HG03108 (cell line): ENCODE measurements at regions not wholly inside any gene's neighbourhood (a gene's known extent, or its start where the extent isn't known, plus 50 kb on each side); places are given as distances from the start of the nearest gene placed in this dataset.

Source experiments
- ATAC-seq: cut with Tn5 transposase; IDR thresholded peaks from one replicate; pipeline ENCODE4 v1.9.1; 2021; ENCODE audit warnings: moderate library complexity; ENCODE audit not compliant: unreplicated experiment

DNA sequence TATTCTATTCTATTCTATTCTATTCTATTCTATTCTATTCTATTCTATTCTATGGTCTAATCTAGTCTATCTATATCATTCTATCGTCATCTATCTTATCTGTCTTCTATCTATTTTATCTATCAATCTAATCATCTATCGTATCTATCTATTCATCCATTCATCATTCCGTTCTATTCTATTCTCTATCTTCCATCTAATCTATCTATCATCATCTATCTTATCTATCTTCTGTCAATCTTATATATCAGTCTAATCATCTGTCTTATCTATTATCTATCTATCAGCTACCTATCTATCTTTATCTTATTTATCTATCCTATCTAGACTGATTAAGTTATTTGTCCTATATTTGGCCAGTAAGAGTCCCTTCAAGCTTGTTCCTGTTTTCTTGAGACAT lies 831.5 kb upstream of the TMEM132C start:
- ATAC-seq: no peak

DNA sequence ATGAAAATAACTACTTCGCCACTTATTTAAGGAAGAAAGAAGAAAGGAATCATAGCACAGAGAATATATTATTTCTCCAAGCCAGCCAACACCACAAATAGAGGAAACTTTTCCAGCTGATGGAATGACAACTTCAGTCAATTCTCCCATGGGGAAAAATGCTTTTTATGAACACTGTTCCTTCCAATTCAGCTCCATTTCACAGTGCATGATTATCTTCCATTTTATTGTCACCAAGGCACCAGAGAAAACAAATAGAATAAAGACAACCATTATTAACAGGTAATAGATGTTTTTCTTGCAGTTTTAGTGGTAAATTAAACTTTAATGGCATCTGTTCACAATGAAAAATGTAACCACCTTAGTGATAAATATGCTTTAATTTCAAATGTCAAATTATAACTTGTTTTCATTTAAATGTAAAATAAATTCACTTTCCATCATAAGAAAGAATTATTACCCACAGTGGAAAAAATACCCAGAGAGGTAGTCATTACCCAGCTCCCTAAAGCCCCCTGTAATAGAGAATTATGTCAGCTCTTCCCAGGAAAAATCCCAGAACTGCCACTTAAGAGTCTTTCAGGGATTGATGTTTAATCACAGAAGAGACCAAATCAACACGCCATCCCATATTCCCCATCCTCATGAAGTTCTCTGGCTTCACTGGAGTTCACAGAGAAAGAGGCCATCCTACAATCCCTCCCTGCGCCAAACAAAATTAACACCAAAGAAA lies 828.3 kb upstream of the TMEM132C start:
- ATAC-seq: no peak

DNA sequence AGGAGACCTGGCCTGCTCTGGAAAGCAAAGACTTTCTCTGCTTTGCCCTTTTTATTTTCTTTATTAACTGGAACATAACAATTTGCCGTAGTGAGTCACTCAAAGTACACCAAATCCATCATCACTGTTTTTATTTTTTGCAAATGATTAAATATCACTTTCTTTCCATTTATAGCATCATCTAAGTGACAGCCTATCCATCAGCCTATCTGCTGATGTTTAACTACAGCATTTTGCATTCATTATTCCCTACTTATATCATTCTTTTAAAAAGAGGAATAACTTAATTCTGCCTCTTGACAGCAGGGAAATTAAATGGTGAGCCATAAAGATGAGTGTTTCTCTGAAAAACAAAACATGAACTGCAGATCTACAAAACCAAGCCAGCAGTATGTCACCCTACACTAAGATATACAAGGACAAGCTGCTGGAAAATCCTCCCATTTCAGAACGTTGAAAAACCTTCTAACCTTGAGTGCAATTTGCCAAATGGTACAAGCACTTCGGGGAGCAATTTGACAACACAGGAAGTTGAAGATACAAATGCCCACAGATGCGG lies 821.3 kb upstream of the TMEM132C start:
- ATAC-seq: no peak

DNA sequence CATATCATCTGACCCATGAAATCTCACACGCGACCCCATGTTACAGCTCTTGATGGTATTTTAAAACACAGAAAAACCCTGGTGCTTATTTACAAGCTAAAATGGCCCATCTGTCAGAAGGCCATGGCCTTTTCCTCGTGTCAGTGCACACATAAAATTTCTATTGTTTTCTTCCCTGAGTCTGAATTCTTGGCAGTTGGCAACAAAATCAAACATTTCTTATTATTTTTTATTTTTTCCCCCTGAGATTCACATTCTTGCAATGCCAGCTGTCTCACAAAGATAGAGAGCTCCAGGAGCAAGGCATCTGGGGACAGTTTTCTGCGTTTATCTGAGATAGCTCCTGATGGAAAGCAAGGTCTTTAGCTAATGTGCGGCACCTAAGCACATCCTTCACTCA lies 818.1 kb upstream of the TMEM132C start:
- no peak for ATAC-seq

DNA sequence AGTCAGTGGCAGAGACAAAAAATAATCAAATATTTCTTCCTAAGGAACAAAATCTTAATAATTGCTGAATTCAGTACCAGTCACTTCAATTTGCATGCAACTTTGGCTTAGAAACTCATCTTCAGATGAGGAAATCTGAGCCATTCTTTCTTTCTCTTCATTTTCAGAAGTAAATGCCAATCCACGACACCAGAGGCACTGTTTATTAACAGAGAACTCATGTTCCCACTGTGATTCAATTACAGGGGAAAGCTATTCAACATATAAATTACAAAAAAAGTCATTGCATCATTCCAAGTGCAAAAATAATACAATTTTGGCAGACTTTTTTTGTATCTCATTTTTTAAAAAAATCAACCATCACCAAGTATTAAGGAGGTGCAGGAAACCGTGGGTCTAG lies 816.1 kb upstream of the TMEM132C start:
- ATAC-seq: no peak

DNA sequence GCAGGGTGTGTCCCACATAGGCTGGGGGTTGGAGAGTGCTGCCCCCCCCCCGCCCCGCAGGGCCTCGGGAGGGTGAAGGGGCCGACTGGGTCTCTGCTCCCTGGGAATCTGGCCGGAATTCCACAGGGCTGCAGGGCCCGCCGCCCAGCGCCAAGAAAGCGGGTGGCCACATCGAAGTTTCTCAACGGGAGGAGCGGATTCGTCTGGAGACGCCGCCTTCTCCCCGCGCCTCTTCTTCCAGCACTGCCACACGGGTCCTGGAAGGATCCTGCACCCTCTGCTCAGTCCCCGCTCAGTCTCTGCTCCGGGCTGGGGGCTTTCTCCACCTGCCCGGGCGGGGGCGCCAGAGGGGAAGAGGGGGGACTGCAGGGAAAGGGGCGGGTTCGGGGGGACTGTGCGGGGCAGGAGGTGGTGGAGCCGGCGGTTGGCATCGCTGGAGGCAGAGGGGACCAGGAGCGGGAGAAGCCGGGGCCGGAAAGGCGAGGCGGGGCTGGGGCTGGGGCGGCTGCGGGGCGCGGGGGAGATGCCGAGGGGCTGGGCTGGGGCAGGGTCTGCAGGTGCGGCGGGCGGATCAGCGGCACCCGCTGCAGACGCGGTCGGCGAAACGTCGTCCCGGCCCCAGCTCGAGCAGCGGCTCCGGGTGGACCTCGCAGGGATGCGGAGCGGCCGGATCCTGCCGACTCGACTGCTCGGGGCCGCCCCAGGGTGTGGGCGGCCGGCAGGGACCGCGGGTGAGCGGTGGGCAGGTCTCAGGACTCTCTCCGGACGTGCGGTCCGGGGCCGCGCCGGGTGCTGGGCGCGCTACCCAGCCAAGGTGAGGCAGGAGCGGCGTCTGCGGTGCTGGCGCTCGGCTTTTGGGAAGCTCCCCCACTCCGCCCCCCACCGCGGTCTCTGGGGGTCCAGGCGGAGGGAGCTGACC lies 811.4 kb upstream of the TMEM132C start:
- ATAC-seq: no peak

DNA sequence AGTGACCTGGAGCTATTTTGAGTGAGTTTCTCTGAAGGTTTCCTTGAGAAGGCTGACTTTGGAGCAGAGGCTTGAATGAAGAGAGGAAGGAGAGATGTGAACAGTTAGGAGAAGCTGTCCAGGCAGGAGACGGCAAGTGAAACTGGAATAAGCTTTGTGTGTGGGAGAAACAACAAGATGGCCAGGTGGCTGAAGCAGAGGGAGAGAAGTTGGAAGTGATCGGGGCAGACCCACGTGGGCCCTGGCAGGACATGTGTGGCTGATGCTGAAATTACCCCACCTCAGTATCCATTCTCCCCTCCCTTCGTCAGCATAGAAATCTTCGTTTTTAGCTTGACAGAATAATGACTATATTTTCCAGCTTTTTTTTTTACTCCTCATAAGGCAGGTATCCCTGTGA lies 809.2 kb upstream of the TMEM132C start:
- ATAC-seq: no peak

DNA sequence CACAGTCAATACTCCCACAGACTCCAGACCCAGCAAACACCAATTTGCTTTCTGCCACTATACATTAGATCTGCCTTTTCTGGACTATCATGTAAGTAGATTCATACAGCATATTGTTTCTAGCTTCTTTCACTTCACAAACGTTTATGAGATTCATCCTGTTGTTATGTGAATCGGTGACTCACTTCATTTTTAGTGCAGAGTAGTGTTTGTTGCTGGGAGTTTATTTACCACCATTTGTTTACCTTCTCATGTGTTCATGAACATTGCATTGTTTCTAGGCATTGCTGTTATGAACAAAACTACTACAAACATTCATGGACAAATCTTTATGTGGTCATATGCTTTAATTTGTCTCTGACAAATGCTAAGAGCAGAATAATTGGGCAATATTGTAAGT lies 807.8 kb upstream of the TMEM132C start:
- ATAC-seq: no peak

DNA sequence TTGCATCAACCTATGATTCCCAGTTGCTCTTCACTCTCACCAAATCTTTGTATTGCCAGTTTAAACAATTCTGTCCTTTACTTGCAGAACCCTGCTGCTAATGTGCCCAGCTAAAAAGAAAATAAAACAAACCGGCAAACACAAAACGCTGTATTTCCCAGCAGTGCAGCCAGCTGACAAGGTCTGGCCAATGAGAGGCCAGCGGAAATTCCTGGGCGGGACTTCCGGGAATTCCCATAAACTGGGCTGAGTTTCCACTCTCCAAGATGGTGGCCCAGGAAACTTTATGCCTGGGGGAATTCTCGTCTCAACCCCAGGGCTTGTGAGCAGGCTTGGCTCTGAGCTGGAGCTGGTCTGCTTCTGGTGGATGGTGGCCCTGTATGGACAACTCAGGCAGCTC lies 807.3 kb upstream of the TMEM132C start:
- ATAC-seq: no peak

DNA sequence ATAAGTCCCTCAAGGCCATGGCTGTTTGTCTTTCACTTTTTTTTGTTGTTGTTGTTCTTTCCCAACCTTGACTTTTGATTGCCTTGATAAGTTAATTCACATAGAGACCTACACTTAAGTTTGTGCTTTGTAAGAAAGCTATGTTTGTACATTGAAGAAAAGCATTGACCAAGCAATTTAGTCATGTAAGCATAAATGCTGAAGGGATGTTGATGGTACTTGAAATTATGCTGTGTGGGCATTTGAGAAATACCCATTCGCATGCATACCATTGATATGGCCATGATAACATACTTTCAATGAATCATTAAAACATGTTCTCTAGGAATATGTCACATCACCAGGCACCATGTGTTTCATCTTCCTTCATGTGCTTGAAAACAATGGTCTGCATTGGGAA lies 803.7 kb upstream of the TMEM132C start:
- no peak for ATAC-seq

DNA sequence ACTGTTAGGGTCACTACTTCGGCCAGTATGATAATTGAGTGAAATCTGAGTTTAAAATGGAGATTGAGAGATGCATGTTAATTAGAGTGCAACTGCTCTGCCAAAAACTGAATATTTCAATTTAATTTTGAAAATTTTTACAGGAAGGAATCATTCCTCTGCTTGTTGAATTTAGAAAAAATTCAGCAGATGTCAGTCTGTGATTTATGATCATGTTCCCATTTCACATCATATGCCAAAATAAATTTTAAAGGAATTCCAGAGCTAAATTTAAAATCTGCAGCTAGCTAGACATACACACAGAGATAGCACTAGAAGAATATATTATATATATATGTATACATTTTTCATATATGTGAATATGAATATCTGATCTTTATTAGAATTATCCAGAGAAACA lies 797.6 kb upstream of the TMEM132C start:
- ATAC-seq: no peak

DNA sequence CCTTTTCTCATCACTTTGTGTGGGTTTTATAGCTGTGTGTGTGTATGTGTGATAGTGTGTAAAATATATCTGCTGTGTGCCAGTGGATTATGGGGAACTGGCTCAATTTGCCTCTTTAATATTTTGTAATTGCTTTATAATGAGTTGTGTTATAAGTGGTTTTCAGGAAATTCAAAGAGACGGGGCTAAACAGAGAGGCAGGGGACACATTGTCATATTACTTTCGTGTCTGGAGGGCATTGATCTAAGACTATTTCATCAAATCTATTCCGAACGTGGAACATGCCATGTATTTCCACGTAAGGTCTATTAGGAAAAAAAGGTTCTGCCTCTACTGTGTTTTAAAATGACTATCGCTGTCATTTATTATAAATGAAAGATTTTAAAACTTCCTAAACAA lies 793.2 kb upstream of the TMEM132C start:
- no peak for ATAC-seq

DNA sequence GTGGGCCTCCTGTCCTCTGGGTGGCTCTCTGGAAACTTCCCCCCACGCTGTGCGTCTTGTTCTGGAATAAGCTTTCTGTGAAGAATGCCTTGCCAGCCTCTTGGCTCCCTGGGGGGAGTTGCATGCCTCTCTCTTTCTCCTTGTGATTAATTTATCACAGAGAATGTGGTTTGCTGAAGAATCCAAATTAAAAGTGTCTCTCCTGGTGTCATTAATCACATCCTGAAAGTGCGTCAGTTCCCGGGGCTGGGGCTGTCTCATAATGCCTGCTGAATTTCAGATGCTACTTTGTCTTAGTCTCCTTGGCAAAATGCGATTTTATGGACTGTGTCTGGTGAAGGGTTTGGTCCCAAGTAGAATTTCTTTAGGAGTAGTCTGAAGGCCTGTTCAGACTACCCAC lies 787.7 kb upstream of the TMEM132C start:
- ATAC-seq: no peak

DNA sequence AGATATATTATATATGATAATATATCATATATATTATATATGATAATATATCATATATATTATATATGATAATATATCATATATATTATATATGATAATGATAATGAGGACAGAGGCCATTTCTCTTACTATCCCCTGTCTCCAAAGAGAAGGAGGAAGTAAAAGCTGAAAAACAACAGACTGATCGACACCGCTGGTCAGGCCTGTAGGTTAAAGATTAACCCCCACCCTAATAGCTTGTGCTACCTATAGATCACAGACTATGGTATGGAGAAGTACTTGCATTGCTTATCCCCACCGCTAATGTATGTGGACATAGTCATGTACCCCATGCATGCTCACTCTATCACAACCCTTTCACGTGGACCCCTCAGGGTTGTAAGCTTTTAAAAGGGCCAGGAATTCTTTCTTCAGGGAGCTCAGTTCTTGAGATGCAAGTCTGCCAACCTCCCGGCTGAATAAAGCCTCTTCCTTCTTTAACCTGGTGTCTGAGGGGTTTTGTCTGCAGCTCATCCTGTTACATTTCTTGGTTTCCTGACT lies 786.1 kb upstream of the TMEM132C start:
- ATAC-seq: no peak

DNA sequence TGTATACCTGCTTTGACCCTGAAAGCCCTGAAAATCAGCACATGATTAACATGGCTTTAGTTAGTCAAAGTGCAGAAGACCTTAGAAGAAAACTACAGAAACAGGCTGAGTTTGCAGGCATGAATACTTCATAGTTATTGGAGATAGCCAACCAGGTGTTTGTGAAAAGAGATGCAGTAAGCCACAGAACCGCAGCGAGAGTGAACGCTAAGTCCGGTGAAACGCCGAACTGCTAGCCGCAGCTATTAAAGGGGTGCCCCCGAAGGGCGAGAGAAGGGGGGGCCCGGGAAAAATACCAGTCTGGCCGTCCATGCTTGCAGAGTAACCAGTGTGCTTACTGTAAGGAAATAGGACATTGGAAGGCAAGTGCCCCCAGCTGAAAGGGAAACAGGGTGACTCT lies 784.0 kb upstream of the TMEM132C start:
- no peak for ATAC-seq

DNA sequence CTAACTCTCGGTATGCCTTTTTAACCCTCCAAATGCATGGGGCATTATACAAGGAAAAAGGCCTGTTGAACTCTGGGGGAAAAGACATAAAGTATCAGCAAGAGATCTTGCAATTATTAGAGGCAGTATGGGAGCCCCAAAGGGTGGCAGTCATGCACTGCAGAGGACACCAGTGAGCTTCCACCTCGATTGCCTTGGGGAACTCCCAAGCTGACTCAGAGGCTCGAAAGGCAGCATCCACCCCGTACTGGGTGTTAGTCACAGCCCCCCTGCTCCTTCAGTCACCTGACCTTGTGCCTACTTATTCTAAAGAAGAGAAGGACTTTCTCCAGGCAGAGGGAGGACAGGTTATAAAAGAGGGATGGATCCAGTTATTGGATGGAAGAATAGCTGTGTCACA lies 781.4 kb upstream of the TMEM132C start:
- no peak for ATAC-seq

DNA sequence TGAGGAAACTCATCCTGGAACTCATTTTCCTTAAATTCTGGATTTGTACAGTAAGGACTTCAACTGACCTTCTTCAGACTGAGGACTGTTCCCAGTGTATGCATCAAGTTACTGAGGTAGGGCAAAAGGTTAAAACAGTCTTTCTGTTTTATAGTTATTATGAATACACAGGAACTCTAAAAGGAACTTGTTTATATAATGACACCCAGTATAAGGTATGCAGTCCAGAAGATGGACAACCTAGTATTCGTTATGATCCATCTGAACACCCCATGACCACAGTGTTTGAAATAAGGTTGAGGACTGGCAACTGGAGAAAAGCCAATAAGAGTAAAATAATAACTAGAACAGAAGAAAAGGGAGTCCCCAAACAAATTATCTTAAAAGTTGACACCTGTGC lies 779.9 kb upstream of the TMEM132C start:
- ATAC-seq: no peak

DNA sequence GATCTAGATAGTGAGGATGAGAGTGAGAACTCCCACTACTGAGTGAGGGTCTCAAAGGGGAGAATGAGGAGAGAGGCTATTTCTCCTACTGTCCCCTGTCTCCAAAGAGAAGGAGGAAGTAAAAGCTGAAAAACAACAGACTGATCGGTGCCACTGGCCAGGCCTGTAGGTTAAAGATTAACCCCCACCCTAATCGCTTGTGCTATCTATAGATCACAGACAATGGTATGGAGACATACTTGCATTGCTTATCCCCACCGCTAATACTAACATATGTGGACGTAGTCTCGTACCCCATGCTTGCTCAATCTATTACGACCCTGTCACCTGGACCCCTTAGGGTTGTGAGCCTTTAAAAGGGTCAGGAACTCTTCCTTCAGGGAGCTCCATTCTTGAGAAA lies 777.9 kb upstream of the TMEM132C start:
- ATAC-seq: no peak

DNA sequence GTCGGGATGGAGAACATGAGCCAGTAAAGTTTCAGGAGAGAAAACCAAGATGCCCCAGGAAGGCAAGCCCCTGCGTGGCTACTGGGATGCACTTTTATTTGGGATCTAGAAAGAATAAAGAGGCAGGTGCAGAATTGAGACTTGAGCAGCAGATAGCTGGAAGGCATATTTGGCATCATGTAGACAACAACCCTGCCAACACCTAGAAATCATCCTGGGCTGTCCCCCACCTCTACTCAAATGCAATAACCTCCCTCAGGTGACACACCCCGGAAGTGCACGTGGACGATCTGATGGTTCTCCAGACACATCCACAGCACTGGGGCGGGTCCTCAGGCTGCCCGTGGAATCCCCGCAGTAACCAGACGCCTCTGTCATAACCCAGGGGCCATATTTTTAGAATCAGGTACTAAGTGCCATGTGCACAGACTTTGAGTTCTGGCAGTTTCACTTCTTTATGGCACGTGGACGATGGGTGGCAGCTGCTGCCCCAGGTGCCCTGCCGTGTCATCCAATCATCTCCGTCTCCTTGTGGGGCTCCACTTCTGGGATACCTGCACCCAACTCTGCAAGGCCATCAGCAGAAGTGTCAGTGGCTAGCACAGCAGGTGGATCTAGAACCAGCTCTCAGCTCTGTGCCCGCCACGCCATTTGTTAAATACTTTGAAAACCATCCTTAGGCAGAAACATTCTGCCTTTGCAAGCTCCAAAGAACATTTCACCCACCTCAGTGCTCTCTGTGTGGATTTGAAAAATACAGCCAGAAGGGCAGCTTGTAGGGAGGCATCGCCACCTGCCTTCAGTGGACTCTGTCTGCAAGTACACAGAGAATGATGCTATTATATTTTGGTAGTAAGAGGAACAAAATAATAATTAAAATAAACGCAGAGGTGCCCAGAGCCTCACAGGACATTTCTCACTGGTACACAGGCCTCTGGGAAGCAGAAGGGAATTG lies 771.7 kb upstream of the TMEM132C start:
- ATAC-seq: no peak

DNA sequence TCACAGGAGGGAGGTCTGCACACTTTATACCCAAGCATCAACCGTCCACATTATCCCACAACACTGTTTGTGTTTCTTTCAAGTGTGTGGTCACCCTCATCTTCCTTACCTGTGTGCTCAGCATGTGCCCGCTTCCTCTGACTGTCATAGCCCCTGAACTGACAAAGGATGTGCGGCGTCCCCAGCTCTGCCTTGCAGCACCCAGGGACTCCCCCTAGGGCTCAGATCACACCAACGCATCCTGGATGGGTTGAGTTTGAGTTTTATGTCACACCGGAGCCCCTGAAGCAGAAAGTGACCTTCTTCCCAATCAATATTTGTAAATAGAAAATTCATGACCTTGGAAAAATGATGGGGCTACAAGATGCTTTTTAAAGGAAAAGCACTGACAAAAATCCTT lies 770.7 kb upstream of the TMEM132C start:
- ATAC-seq: no peak
